DND-41 (cell line): ENCODE measurements at regions not wholly inside any gene's neighbourhood (a gene's known extent, or its start where the extent isn't known, plus 50 kb on each side); places are given as distances from the start of the nearest gene placed in this dataset.

Source experiments
- ATAC-seq: fragments of 200-7000 bp; cut with Tn5 transposase; 3 replicates; pipeline ENCODE4 v1.9.1; 2021; ENCODE audit warnings: low read depth; ENCODE audit not compliant: insufficient read depth
- DNase-seq: peaks from one replicate; pipeline ENCODE4 v3.0.0-alpha.2; 2020
- H2AFZ ChIP-seq: 2 replicates; pipeline ENCODE4 v1.6.0; 2012; ENCODE audit warnings: low read depth, low read length
- H3K27ac ChIP-seq: 2 replicates; pipeline ENCODE4 v1.5.1; 2012; ENCODE audit warnings: low read length, inconsistent platforms
- H3K27me3 ChIP-seq: fragments of 200-600 bp; sonication (generic); 2 replicates; pipeline ENCODE4 v1.6.0; 2012; ENCODE audit warnings: low read length, mild to moderate bottlenecking, inconsistent platforms; ENCODE audit not compliant: insufficient read depth, poor library complexity
- H3K36me3 ChIP-seq: 2 replicates; pipeline ENCODE4 v1.5.1; 2012; ENCODE audit warnings: low read length, inconsistent platforms; ENCODE audit not compliant: insufficient read depth
- H3K4me1 ChIP-seq: 2 replicates; pipeline ENCODE4 v1.5.1; 2012; ENCODE audit warnings: mild to moderate bottlenecking, low read length; ENCODE audit not compliant: insufficient read depth
- H3K4me2 ChIP-seq: 2 replicates; pipeline ENCODE4 v1.6.0; 2012; ENCODE audit warnings: mild to moderate bottlenecking, moderate library complexity, low read length, inconsistent platforms; ENCODE audit not compliant: insufficient read depth
- H3K4me3 ChIP-seq, 2 experiments: fragments of 200-600 bp in 1 of 2; shearing (Covaris generic) in 1 of 2; 2 replicates each; pipeline ENCODE4 v1.5.1; 2012 to 2016; ENCODE audit warnings: inconsistent platforms in 2 of 2, low read length in 2 of 2, mild to moderate bottlenecking in 2 of 2, low read depth in 1 of 2, moderate library complexity in 1 of 2
- H3K79me2 ChIP-seq: 2 replicates; pipeline ENCODE4 v1.6.0; 2012; ENCODE audit warnings: low read length, inconsistent platforms; ENCODE audit not compliant: insufficient read depth
- H3K9ac ChIP-seq: 2 replicates; pipeline ENCODE4 v1.6.0; 2012; ENCODE audit warnings: low read depth, mild to moderate bottlenecking, inconsistent platforms, low read length, moderate library complexity
- H3K9me3 ChIP-seq: 2 replicates; pipeline ENCODE4 v1.5.1; 2012; ENCODE audit warnings: low read length, moderate library complexity, mild to moderate bottlenecking, inconsistent platforms; ENCODE audit not compliant: insufficient read depth, severe bottlenecking
- H4K20me1 ChIP-seq: 2 replicates; pipeline ENCODE4 v1.6.0; 2012; ENCODE audit warnings: low read length; ENCODE audit not compliant: insufficient read depth
- EZH2 ChIP-seq: IDR thresholded peaks from 3 replicates; pipeline ENCODE4 v1.6.1; 2012; ENCODE audit warnings: borderline replicate concordance, low read depth, mild to moderate bottlenecking, moderate library complexity, low read length, inconsistent platforms; ENCODE audit not compliant: severe bottlenecking
- TF ChIP-seq, protein P1 (sequence below): IDR thresholded peaks from 2 replicates; pipeline ENCODE4 v1.5.1; 2012; ENCODE audit warnings: borderline replicate concordance, low read length, moderate library complexity, mild to moderate bottlenecking; ENCODE audit not compliant: poor library complexity, severe bottlenecking; ENCODE audit errors: extremely low read depth

DNA sequence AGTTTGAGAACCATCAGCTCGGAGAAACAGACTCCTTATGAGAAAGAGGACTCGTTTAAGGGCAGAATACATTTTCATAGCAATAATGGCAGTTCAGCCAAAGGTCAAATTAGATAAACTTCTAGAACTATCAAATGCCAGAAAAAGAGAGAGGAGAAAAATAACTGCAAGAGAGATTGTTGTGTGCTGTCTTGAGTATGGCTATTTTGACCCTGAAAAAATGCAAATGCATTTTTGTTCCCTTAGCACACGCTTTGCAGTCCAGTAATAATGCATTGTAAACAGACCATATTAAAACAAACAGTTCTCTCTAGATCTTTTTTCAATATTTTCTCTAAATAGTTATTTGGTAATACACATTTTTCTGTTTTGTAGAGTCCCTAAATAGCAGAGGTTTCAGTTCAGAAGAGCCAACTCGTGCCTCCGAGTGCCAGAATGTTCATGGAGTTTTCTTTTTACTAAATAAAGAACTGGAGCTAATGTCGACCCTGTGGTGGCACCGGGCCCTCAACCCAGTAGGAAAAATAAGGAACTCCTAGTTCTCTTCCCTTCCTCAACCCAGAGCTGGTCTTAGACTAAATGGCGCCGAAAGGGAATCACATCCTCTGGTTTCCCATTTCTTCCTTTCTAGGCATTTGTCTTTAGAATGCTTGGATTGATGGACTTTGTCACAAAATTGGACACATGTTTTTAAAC lies 298.0 kb downstream of the MAP2K4 start:
- DNase-seq: no peak
- no peak overlapping the region for H3K4me3 ChIP-seq
- H3K4me2 ChIP-seq: no peak overlapping the region
- H3K36me3 ChIP-seq: no peaks in the 10 kb centered on the region
- no peak overlapping the region for H2AFZ ChIP-seq
- H3K9ac ChIP-seq: no peak overlapping the region
- H3K4me1 ChIP-seq: no peaks in the 10 kb centered on the region
- H3K27ac ChIP-seq: no peak overlapping the region
- ATAC-seq: no peak
- no peaks in the 10 kb centered on the region for H3K79me2 ChIP-seq
- no peaks in the 10 kb centered on the region for H4K20me1 ChIP-seq
- no peak for TF ChIP-seq EZH2
- TF ChIP-seq, protein P1, sequence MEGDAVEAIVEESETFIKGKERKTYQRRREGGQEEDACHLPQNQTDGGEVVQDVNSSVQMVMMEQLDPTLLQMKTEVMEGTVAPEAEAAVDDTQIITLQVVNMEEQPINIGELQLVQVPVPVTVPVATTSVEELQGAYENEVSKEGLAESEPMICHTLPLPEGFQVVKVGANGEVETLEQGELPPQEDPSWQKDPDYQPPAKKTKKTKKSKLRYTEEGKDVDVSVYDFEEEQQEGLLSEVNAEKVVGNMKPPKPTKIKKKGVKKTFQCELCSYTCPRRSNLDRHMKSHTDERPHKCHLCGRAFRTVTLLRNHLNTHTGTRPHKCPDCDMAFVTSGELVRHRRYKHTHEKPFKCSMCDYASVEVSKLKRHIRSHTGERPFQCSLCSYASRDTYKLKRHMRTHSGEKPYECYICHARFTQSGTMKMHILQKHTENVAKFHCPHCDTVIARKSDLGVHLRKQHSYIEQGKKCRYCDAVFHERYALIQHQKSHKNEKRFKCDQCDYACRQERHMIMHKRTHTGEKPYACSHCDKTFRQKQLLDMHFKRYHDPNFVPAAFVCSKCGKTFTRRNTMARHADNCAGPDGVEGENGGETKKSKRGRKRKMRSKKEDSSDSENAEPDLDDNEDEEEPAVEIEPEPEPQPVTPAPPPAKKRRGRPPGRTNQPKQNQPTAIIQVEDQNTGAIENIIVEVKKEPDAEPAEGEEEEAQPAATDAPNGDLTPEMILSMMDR: no peak
- H3K27me3 ChIP-seq: no peaks in the 10 kb centered on the region
- H3K9me3 ChIP-seq: peaks cover 7% of the 10 kb centered on the region

DNA sequence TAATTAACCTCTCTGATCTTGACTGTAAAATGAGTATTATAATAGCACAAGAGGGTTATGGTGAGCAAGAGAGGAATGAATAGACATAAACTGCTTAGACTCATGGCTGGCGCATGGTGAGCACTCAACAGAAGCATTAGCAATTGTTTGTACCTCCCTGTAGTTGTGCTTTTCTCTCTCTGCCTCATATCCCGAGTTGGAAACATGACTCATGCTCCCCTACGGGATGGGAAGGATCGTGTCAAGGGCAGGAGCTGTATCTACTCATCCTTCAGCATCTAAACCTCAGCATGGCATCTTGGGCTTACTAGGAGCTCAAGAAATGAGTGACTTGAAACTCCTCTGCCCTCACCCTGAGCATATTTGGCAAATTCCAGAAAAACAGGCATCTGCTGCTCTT lies 299.6 kb downstream of the MAP2K4 start:
- no peak overlapping the region for H3K27ac ChIP-seq
- no peaks in the 10 kb centered on the region for H3K4me1 ChIP-seq
- no peaks in the 10 kb centered on the region for H3K79me2 ChIP-seq
- no peak for ATAC-seq
- no peak overlapping the region for H3K9ac ChIP-seq
- no peaks in the 10 kb centered on the region for H3K27me3 ChIP-seq
- no peak for DNase-seq
- H3K9me3 ChIP-seq: peaks cover 3% of the 10 kb centered on the region
- H3K4me2 ChIP-seq: no peak overlapping the region
- H4K20me1 ChIP-seq: no peaks in the 10 kb centered on the region
- TF ChIP-seq, protein P1: no peak
- TF ChIP-seq EZH2: no peak
- H3K36me3 ChIP-seq: no peaks in the 10 kb centered on the region
- H2AFZ ChIP-seq: no peak overlapping the region
- H3K4me3 ChIP-seq: no peak overlapping the region

DNA sequence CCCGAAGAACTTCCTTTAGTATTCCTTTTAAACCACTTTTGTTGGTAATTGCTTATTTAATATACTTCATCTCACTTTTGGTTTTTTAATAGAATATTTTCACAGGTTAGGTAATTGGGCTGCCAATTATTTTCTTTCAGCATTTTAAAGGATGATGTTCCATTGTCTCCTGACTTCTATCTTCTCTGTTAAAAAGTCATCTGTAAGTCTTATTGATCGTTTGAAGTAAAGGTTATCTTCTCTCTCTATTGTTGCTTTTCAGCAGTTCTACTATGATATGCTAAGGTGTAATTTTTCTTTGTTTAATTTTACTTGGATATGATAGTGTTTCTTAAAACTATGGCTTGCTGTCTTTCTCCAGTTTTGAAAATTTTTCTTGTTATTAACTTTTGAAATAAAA lies 307.5 kb downstream of the MAP2K4 start:
- H3K27me3 ChIP-seq: no peaks in the 10 kb centered on the region
- no peaks in the 10 kb centered on the region for H3K36me3 ChIP-seq
- ATAC-seq: no peak
- H3K27ac ChIP-seq: no peak overlapping the region
- no peak for TF ChIP-seq EZH2
- TF ChIP-seq, protein P1: no peak
- peaks cover 5% of the 10 kb centered on the region for H3K9me3 ChIP-seq
- H3K79me2 ChIP-seq: no peaks in the 10 kb centered on the region
- no peak overlapping the region for H3K4me2 ChIP-seq
- H3K4me1 ChIP-seq: no peaks in the 10 kb centered on the region
- no peak for DNase-seq
- no peak overlapping the region for H3K9ac ChIP-seq
- H2AFZ ChIP-seq: no peak overlapping the region
- no peak overlapping the region for H3K4me3 ChIP-seq
- H4K20me1 ChIP-seq: no peaks in the 10 kb centered on the region
